ENCODE measurements at regions not wholly inside any gene's neighbourhood (a gene's known extent, or its start where the extent isn't known, plus 50 kb on each side); places are given as distances from the start of the nearest gene placed in this dataset.

DNA sequence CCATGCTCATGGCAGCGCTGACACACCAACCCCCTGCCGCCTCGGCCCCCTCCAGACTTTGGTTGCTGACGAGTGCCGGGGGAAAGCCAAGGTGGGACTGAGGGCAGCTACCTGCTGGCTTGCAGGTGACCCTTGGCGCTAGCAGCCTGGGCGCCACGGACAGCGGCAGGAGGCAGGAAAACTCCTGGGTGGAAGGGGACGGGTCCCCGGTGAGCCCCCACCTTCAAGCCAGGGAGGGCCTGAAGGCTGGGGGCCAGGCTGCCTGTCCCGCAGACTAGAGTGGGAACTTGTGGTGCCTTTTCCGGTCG, 226.7 kb downstream of the OTOR start:
- no peak for TF ChIP-seq SIN3A (IDR thresholded peaks at IDR 0.05; ENCODE audit: borderline replicate concordance, insufficient read depth, low read length)
- TF ChIP-seq TAF1 (IDR thresholded peaks at IDR 0.05; ENCODE audit: borderline replicate concordance, insufficient read depth, low read length), result no peak
- TF ChIP-seq, protein P1, sequence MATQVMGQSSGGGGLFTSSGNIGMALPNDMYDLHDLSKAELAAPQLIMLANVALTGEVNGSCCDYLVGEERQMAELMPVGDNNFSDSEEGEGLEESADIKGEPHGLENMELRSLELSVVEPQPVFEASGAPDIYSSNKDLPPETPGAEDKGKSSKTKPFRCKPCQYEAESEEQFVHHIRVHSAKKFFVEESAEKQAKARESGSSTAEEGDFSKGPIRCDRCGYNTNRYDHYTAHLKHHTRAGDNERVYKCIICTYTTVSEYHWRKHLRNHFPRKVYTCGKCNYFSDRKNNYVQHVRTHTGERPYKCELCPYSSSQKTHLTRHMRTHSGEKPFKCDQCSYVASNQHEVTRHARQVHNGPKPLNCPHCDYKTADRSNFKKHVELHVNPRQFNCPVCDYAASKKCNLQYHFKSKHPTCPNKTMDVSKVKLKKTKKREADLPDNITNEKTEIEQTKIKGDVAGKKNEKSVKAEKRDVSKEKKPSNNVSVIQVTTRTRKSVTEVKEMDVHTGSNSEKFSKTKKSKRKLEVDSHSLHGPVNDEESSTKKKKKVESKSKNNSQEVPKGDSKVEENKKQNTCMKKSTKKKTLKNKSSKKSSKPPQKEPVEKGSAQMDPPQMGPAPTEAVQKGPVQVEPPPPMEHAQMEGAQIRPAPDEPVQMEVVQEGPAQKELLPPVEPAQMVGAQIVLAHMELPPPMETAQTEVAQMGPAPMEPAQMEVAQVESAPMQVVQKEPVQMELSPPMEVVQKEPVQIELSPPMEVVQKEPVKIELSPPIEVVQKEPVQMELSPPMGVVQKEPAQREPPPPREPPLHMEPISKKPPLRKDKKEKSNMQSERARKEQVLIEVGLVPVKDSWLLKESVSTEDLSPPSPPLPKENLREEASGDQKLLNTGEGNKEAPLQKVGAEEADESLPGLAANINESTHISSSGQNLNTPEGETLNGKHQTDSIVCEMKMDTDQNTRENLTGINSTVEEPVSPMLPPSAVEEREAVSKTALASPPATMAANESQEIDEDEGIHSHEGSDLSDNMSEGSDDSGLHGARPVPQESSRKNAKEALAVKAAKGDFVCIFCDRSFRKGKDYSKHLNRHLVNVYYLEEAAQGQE (IDR thresholded peaks at IDR 0.05; ENCODE audit: insufficient read depth in 1 of 2, low read depth in 2 of 2, low read length in 2 of 2), result no peak
- TF ChIP-seq POLR2AphosphoS5 (IDR thresholded peaks at IDR 0.05; ENCODE audit: low read depth, low read length), result no peak
- TF ChIP-seq FOXP2 (optimal IDR thresholded peaks at IDR 0.05; ENCODE audit: borderline replicate concordance, extremely low read depth, extremely low read length, insufficient read depth), result no peak

Data from PFSK-1 (cell line).